GM12878 (cell line): ENCODE measurements at regions not wholly inside any gene's neighbourhood (a gene's known extent, or its start where the extent isn't known, plus 50 kb on each side); places are given as distances from the start of the nearest gene placed in this dataset.

Experiments
- ATAC-seq: fragments of 200-7000 bp; cut with Tn5 transposase; 3 replicates; pipeline ENCODE4 v1.9.1; 2020; ENCODE audit warnings: mild to moderate bottlenecking, moderate library complexity
- BruUV-seq: library from RNA; stranded (reverse); fragments of 400-500 nt; replicated peaks from 2 replicates; lab custom pipeline; 2021; lab: Mats Ljungman, UMichigan
- CTCF ChIA-PET: fragments of 300-600 bp; sonication (Branson Sonifier 250); formaldehyde crosslinking; extraction: SDS; loops from one replicate; lab custom pipeline; 2021; ENCODE audit warnings: inconsistent platforms; lab: Yijun Ruan, JAX
- POLR2A ChIA-PET: fragments of 350-600 bp; formaldehyde crosslinking; extraction: SDS; loops from one replicate; lab custom pipeline; 2021; ENCODE audit warnings: inconsistent platforms; lab: Charles Lee
- RAD21 ChIA-PET: fragments of 300-600 bp; sonication (Branson Sonifier 250); formaldehyde crosslinking; loops from one replicate; lab custom pipeline; 2023; ENCODE audit warnings: antibody characterized with exemption; ENCODE audit not compliant: unreplicated experiment; lab: Charles Lee
- SMC1A ChIA-PET: fragments of 300-600 bp; sonication (Branson Sonifier 250); formaldehyde crosslinking; loops from one replicate; lab custom pipeline; 2023; ENCODE audit not compliant: unreplicated experiment, uncharacterized antibody; lab: Charles Lee
- DNase-seq: peaks from one replicate; pipeline ENCODE4 v3.0.0-alpha.2; 2011; ENCODE audit warnings: low read depth, low spot score
- FAIRE-seq: peaks from 3 replicates; lab custom pipeline; 2011; peaks lifted over from hg19 to GRCh38; lab: Jason Lieb, UNC
- H2AFZ ChIP-seq: 2 replicates; pipeline ENCODE4 v1.6.0; 2011; ENCODE audit warnings: low read depth, low read length, control low read depth; ENCODE audit not compliant: control insufficient read depth
- H3K27ac ChIP-seq: 2 replicates; pipeline ENCODE4 v1.5.1; 2011; ENCODE audit warnings: control low read depth; ENCODE audit not compliant: control insufficient read depth, insufficient read depth
- H3K27me3 ChIP-seq, 2 experiments: replicated peaks in 1 of 2; 2 replicates each; pipeline versions ENCODE4 v1.6.0 to v1.6.1; 2011; ENCODE audit warnings: low read length in 1 of 2; ENCODE audit not compliant: control insufficient read depth in 2 of 2, insufficient read depth in 2 of 2
- H3K36me3 ChIP-seq, 2 experiments: 2 replicates each; pipeline ENCODE4 v1.5.1; 2011; ENCODE audit warnings: low read length in 1 of 2; ENCODE audit not compliant: control insufficient read depth in 2 of 2, insufficient read depth in 2 of 2
- H3K4me1 ChIP-seq: 2 replicates; pipeline ENCODE4 v1.6.1; 2011; ENCODE audit warnings: mild to moderate bottlenecking, low read length, moderate library complexity, mixed read lengths; ENCODE audit not compliant: control insufficient read depth, insufficient read depth
- H3K4me2 ChIP-seq: 2 replicates; pipeline ENCODE4 v1.6.0; 2011; ENCODE audit warnings: control low read depth; ENCODE audit not compliant: control insufficient read depth, insufficient read depth
- H3K4me3 ChIP-seq: fragments of 200-600 bp; sonication (generic); 2 replicates; pipeline ENCODE4 v1.5.1; 2016
- H3K79me2 ChIP-seq: 2 replicates; pipeline ENCODE4 v1.6.0; 2011; ENCODE audit warnings: low read length; ENCODE audit not compliant: control insufficient read depth, insufficient read depth
- H3K9ac ChIP-seq: 2 replicates; pipeline ENCODE4 v1.8.0; 2011; ENCODE audit warnings: low read length, control low read depth, mixed read lengths; ENCODE audit not compliant: control insufficient read depth, insufficient read depth
- H3K9me3 ChIP-seq: replicated peaks from 3 replicates; pipeline ENCODE4 v1.5.1; 2011; ENCODE audit warnings: mild to moderate bottlenecking, low read length; ENCODE audit not compliant: control insufficient read depth, insufficient read depth
- H4K20me1 ChIP-seq: 2 replicates; pipeline ENCODE4 v1.6.0; 2011; ENCODE audit not compliant: control insufficient read depth, insufficient read depth
- CHD2 ChIP-seq: IDR thresholded peaks from 2 replicates; pipeline ENCODE4 v1.6.1; 2011; ENCODE audit warnings: low read depth, low read length, improper control_type of control experiment, borderline replicate concordance
- GABPA ChIP-seq: IDR thresholded peaks from 2 replicates; pipeline ENCODE4 v1.6.1; 2014; ENCODE audit warnings: antibody characterized with exemption, low read depth, mild to moderate bottlenecking, inconsistent platforms
- MXI1 ChIP-seq: fragments of 150-350 bp; IDR thresholded peaks from 2 replicates; pipeline ENCODE4 v1.6.1; 2011; ENCODE audit warnings: low read depth, mild to moderate bottlenecking, inconsistent platforms, low read length, improper control_type of control experiment
- MYB ChIP-seq: fragments of 150-350 bp; IDR thresholded peaks from 2 replicates; pipeline ENCODE4 v1.6.1; 2014; ENCODE audit warnings: mild to moderate bottlenecking, low read depth, low read length, borderline replicate concordance
- POLR2AphosphoS5 ChIP-seq: IDR thresholded peaks from 2 replicates; pipeline ENCODE4 v1.6.1; 2011; ENCODE audit warnings: mild to moderate bottlenecking, low read length, inconsistent platforms
- POU2F2 ChIP-seq: IDR thresholded peaks from 3 replicates; pipeline ENCODE4 v1.6.1; 2011; ENCODE audit warnings: low read depth, mild to moderate bottlenecking, low read length, borderline replicate concordance
- RAD21 ChIP-seq: IDR thresholded peaks from 2 replicates; pipeline ENCODE4 v1.6.1; 2011; ENCODE audit warnings: mild to moderate bottlenecking, low read depth, low read length, moderate library complexity; ENCODE audit not compliant: insufficient read depth
- ZBTB11 ChIP-seq: fragments of 450-650 bp; formaldehyde crosslinking; IDR thresholded peaks from 2 replicates; pipeline ENCODE4 v1.5.0; 2022; ENCODE audit warnings: mild to moderate bottlenecking, missing genetic modification characterization
- ZNF274 ChIP-seq: IDR thresholded peaks from one replicate; pipeline ENCODE4 v1.8.0; 2011; ENCODE audit not compliant: insufficient read length, insufficient read depth
- ZNF622 ChIP-seq: fragments of 450-650 bp; IDR thresholded peaks from 2 replicates; pipeline ENCODE4 v1.6.1; 2017; ENCODE audit warnings: mild to moderate bottlenecking, inconsistent platforms
- ZSCAN29 ChIP-seq: fragments of 450-650 bp; IDR thresholded peaks from 2 replicates; pipeline ENCODE4 v1.6.1; 2017; ENCODE audit warnings: mild to moderate bottlenecking, moderate library complexity
- WGBS: methylation state at CpG from one replicate; pipeline ENCODE4 v1.1.6; 2016; ENCODE audit warnings: low lambda C conversion rate; ENCODE audit not compliant: insufficient replicate concordance, insufficient coverage; ENCODE audit errors: missing lambda C conversion rate; 5-methylcytosine and 5-hydroxymethylcytosine counted together
- in situ Hi-C: fragments of 300-500 bp; cut with MboI; formaldehyde crosslinking; loops from 9 replicates; pipeline ENCODE4 v1.14.3; 2018; ENCODE audit warnings: mixed read lengths
- intact Hi-C: fragments of 100-400 bp; cut with micrococcal nuclease; formaldehyde crosslinking; loops from one replicate; pipeline ENCODE4 v1.14.2; 2022; ENCODE audit not compliant: unreplicated experiment

GRCh38 chr16:88293097-88293496 is 89.7 kb upstream of the ZNF469 start:
- WGBS: 17% methylated on average over 4 of the region's 4 CpGs
- BruUV-seq: no TSS peak
- FAIRE-seq: no peak
- intact Hi-C loops (no loop called here), in situ Hi-C loops (no loop called here)
- Histone ChIP-seq H3K4me1 (no peaks in the 10 kb centered on the region), H3K9me3 (no peaks in the 10 kb centered on the region; the same call in 2 of the 3 replicates), H3K27ac (no peak overlapping the region), H3K4me3 (no peak overlapping the region), H3K27me3 (no peaks in the 10 kb centered on the region), H3K9ac (no peak overlapping the region), H2AFZ (no peak overlapping the region), H3K36me3 (no peaks in the 10 kb centered on the region), H4K20me1 (no peaks in the 10 kb centered on the region), H3K4me2 (no peak overlapping the region), H3K79me2 (no peaks in the 10 kb centered on the region)
- CTCF ChIA-PET: no interaction called here
- no peak for ATAC-seq
- TF ChIP-seq POU2F2 (no peak), GABPA (no peak), ZSCAN29 (no peak), MXI1 (no peak), ZBTB11 (no peak), CHD2 (no peak), RAD21 (no peak), MYB (no peak), ZNF622 (no peak), ZNF274 (no peak), POLR2AphosphoS5 (no peak)
- SMC1A ChIA-PET: no interaction called here
- POLR2A ChIA-PET: no interaction called here
- RAD21 ChIA-PET: interaction anchor here (0.6 kb wide), 1 partner anchor 1272 kb away, joined by 4 read pairs; no protein-coding TSS in a partner anchor
- DNase-seq: no peak
